Dermis blood vessel endothelial cell (primary cell): ENCODE measurements at regions not wholly inside any gene's neighbourhood (a gene's known extent, or its start where the extent isn't known, plus 50 kb on each side); places are given as distances from the start of the nearest gene placed in this dataset.

Experiments used
- DNase-seq: peaks from one replicate; pipeline ENCODE4 v3.0.0; 2010

GRCh38 chr18:70491734-70492348 is 203.0 kb downstream of the SOCS6 start:
- DNase-seq: peak; percentile 66

GRCh38 chr18:70489986-70490933 is 201.4 kb downstream of the SOCS6 start:
- peak; percentile 76 for DNase-seq

- DNase-seq: no peak
Measured at GRCh38 chr18:70489571-70489970, 200.7 kb downstream of the SOCS6 start.

GRCh38 chr18:70469916-70470315 is 181.1 kb downstream of the SOCS6 start:
- no peak for DNase-seq

GRCh38 chr18:70468861-70469547 is 180.2 kb downstream of the SOCS6 start:
- no peak for DNase-seq

GRCh38 chr18:70464343-70465114 is 175.7 kb downstream of the SOCS6 start:
- peak; percentile 74 for DNase-seq

GRCh38 chr18:70463085-70463484 is 174.2 kb downstream of the SOCS6 start:
- DNase-seq: no peak

GRCh38 chr18:70462078-70462439 is 173.2 kb downstream of the SOCS6 start:
- DNase-seq: no peak

GRCh38 chr18:70461323-70462077 is 172.7 kb downstream of the SOCS6 start:
- DNase-seq: no peak

- DNase-seq: no peak
Measured at GRCh38 chr18:70459731-70460130, 170.9 kb downstream of the SOCS6 start.

GRCh38 chr18:70459251-70459650 is 170.4 kb downstream of the SOCS6 start:
- no peak for DNase-seq

- no peak for DNase-seq
Measured at GRCh38 chr18:70457788-70458187, 168.9 kb downstream of the SOCS6 start.

GRCh38 chr18:70457223-70457622 is 168.4 kb downstream of the SOCS6 start:
- DNase-seq: no peak

GRCh38 chr18:70456376-70456775 is 167.5 kb downstream of the SOCS6 start:
- DNase-seq: no peak

- no peak for DNase-seq
Measured at GRCh38 chr18:70455731-70456130, 166.9 kb downstream of the SOCS6 start.

- peak; percentile 83 for DNase-seq
Measured at GRCh38 chr18:70454704-70455322, 166.0 kb downstream of the SOCS6 start.

GRCh38 chr18:70453058-70453775 is 164.4 kb downstream of the SOCS6 start:
- no peak for DNase-seq

GRCh38 chr18:70452501-70452900 is 163.7 kb downstream of the SOCS6 start:
- DNase-seq: no peak

GRCh38 chr18:70450426-70451253 is 161.8 kb downstream of the SOCS6 start:
- DNase-seq: peak; percentile 41

- no peak for DNase-seq
Measured at GRCh38 chr18:70448588-70448987, 159.7 kb downstream of the SOCS6 start.
